Smooth muscle cell (in vitro differentiated cells): ENCODE measurements at regions not wholly inside any gene's neighbourhood (a gene's known extent, or its start where the extent isn't known, plus 50 kb on each side); places are given as distances from the start of the nearest gene placed in this dataset.

Source experiments
- DNase-seq: peaks from one replicate; lab custom pipeline; 2025; ENCODE audit not compliant: unreplicated experiment; lab: John Stamatoyannopoulos, UW
- H2AFZ ChIP-seq: fragments of 200-600 bp; sonication (generic); 2 replicates; pipeline ENCODE4 v1.6.0; 2016; ENCODE audit warnings: antibody characterized with exemption, low read depth, mild to moderate bottlenecking
- H3F3A ChIP-seq: fragments of 200-600 bp; sonication (generic); 2 replicates; pipeline ENCODE4 v1.6.0; 2017; ENCODE audit warnings: antibody characterized with exemption, low read depth
- H3K27ac ChIP-seq: fragments of 200-600 bp; sonication (generic); 2 replicates; pipeline ENCODE4 v1.5.1; 2016; ENCODE audit warnings: low read depth, mild to moderate bottlenecking
- H3K27me3 ChIP-seq: fragments of 200-600 bp; sonication (generic); 2 replicates; pipeline ENCODE4 v1.6.1; 2016; ENCODE audit warnings: low read depth, mild to moderate bottlenecking
- H3K36me3 ChIP-seq: fragments of 200-600 bp; sonication (generic); 2 replicates; pipeline ENCODE4 v1.5.1; 2016; ENCODE audit warnings: low read depth
- H3K4me1 ChIP-seq: fragments of 200-600 bp; sonication (generic); 2 replicates; pipeline ENCODE4 v1.5.1; 2016; ENCODE audit warnings: low read depth
- H3K4me2 ChIP-seq: fragments of 200-600 bp; sonication (generic); 2 replicates; pipeline ENCODE4 v1.6.0; 2016; ENCODE audit warnings: mild to moderate bottlenecking
- H3K4me3 ChIP-seq: fragments of 200-600 bp; sonication (generic); 2 replicates; pipeline ENCODE4 v1.5.1; 2016; ENCODE audit warnings: mild to moderate bottlenecking
- H3K79me2 ChIP-seq: fragments of 200-600 bp; sonication (generic); 2 replicates; pipeline ENCODE4 v1.6.0; 2016; ENCODE audit warnings: low read depth, mild to moderate bottlenecking
- H3K9ac ChIP-seq: fragments of 200-600 bp; sonication (generic); 2 replicates; pipeline ENCODE4 v1.6.0; 2016; ENCODE audit warnings: low read depth
- H3K9me3 ChIP-seq: fragments of 200-600 bp; sonication (generic); replicated peaks from 2 replicates; pipeline ENCODE4 v1.5.1; 2016; ENCODE audit warnings: low read depth
- H4K20me1 ChIP-seq: fragments of 200-600 bp; sonication (generic); 2 replicates; pipeline ENCODE4 v1.6.0; 2016; ENCODE audit warnings: low read depth
- WGBS: methylation state at CpG from one replicate; pipeline ENCODE4 v1.1.7; 2016; ENCODE audit warnings: low lambda C conversion rate; 5-methylcytosine and 5-hydroxymethylcytosine counted together
- TF ChIP-seq, protein P1 (sequence below): fragments of 200-600 bp; sonication (generic); IDR thresholded peaks from 2 replicates; pipeline ENCODE4 v1.5.1; 2017; ENCODE audit warnings: borderline replicate concordance, mild to moderate bottlenecking, antibody characterized with exemption; ENCODE audit not compliant: insufficient read depth, poor library complexity, severe bottlenecking

DNA sequence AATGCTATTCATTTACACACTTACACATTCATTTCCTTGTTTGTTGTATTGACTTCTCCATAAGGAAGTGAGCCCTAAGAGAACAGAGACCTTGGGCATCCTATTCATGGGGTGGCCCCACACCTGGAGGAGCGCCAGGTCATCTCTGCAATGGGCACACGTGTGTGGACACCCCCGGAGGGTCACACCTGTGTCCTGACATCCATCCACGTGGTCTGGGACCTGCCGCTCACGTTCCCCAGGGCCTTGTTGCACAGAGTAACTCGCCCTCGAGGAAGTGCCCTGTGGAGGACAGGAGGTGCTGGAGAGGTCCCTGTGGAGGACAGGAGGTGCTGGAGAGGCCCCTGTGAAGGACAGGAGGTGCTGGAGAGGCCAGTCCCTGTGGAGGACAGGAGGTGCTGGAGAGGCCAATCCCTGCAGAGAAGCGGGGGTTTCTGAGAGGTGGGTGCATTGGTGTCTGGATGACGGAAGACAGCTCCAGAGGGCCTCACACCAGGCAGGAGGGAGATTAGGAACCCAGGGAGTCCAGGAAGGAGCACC is 73.2 kb upstream of the GPC1 start:
- Histone ChIP-seq H2AFZ (no peak overlapping the region), H3K79me2 (no peaks in the 10 kb centered on the region), H3K9me3 (no peaks in the 10 kb centered on the region), H3K27me3 (no peaks in the 10 kb centered on the region), H3K4me2 (no peak overlapping the region), H3F3A (no peaks in the 10 kb centered on the region), H3K4me3 (no peak overlapping the region), H3K27ac (no peak overlapping the region), H3K36me3 (no peaks in the 10 kb centered on the region), H3K9ac (no peak overlapping the region), H3K4me1 (no peaks in the 10 kb centered on the region), H4K20me1 (no peaks in the 10 kb centered on the region)
- TF ChIP-seq, protein P1, sequence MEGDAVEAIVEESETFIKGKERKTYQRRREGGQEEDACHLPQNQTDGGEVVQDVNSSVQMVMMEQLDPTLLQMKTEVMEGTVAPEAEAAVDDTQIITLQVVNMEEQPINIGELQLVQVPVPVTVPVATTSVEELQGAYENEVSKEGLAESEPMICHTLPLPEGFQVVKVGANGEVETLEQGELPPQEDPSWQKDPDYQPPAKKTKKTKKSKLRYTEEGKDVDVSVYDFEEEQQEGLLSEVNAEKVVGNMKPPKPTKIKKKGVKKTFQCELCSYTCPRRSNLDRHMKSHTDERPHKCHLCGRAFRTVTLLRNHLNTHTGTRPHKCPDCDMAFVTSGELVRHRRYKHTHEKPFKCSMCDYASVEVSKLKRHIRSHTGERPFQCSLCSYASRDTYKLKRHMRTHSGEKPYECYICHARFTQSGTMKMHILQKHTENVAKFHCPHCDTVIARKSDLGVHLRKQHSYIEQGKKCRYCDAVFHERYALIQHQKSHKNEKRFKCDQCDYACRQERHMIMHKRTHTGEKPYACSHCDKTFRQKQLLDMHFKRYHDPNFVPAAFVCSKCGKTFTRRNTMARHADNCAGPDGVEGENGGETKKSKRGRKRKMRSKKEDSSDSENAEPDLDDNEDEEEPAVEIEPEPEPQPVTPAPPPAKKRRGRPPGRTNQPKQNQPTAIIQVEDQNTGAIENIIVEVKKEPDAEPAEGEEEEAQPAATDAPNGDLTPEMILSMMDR, result no peak
- DNase-seq, result no peak
- 84% methylated on average over 10 of the region's 10 CpGs for WGBS

DNA sequence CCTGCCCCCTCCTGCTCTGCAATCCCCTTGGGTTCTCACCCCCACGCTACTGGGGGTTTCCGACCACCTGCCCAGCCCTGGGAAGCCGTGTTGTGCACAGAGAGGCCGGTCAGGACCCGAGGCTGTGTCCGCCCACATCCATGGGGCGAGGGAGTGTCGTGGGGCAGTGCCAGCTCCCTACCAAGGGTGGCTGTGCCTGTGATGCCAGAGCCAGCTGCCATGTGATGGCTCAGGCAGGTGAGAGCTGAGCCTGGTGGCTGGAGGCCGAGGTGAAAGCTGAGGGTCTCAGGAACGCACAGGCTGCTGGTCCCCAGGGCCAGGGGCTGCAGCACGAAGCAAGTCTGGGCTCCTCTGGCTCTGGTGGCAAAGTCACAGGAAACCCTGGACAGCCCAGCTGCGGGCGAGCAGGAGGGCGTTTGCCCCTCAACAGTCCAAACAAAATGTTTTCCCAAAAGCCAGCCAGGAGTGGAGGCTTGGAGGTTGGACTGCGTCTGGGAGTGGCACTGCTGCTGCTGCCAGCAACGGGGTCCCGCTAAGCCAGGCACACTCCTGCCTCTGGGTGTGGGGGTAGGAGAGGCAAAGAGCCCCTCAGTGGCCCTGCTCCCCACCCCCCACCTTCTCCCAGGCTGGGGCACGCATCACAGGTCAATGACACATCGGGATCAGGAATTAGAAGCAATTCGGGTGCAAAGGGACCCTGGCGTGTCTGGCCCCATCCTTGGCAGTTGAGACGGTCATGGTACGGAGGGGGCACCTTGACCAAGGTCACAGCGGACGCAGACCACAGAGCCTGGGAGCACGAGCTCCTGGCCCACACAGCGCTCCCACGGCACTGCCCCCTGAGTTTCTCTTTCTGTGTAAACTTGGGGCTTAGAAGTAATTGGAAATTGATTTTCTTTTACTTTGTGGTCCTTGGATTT is 72.4 kb upstream of the GPC1 start:
- TF ChIP-seq, protein P1, result no peak
- no peak for DNase-seq
- Histone ChIP-seq H3K79me2 (no peaks in the 10 kb centered on the region), H3K9ac (no peak overlapping the region), H4K20me1 (no peaks in the 10 kb centered on the region), H3K9me3 (no peaks in the 10 kb centered on the region), H3K36me3 (no peaks in the 10 kb centered on the region), H2AFZ (no peak overlapping the region), H3K4me1 (no peaks in the 10 kb centered on the region), H3K4me2 (no peak overlapping the region), H3K27me3 (no peaks in the 10 kb centered on the region), H3K4me3 (no peak overlapping the region), H3K27ac (no peak overlapping the region), H3F3A (no peaks in the 10 kb centered on the region)
- WGBS, result 91% methylated on average over 27 of the region's 28 CpGs

DNA sequence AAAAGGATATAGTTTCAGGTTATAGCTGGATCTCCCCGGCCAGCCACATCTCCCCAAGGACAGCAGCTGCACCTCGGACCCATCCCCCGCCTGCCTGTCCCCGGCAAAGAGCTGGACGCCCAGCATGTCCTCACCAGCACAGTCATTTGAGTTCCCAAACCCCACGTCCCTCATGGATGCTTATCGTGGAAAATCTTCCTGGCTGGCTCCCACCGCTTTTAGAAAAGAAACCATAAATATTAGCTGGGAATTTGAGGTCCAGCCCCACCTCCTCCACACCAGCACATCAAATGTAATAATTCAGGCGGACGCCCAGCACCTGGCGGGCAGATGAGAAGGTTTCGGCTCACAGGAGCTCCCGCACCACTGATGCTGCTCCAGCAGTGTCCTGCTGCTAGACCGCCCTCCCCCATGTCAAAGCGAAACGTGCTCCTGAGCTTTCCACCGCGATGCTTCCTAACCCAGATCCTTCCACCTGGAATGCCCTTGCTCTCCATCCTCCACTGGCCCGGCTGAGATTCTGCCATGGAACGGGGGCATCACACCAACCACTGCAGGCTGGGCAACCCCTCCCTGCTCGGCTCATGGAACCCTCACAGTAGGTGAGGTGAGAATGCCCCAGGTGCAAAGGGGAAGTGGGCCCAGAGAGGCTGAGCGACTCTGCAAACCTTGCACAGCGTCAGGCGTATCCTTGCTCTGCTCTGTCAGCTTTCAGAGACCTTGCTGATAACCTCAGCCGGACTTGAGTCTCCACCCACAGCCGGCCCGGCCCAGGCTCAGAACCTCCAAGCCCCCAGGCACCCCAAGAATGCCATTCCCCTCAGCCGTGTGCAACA is 71.5 kb upstream of the GPC1 start:
- TF ChIP-seq, protein P1, result no peak
- H3K9me3 ChIP-seq, result no peaks in the 10 kb centered on the region
- H3F3A ChIP-seq, result no peaks in the 10 kb centered on the region
- H3K27me3 ChIP-seq, result no peaks in the 10 kb centered on the region
- no peak for DNase-seq
- no peaks in the 10 kb centered on the region for H3K4me1 ChIP-seq
- H3K79me2 ChIP-seq, result no peaks in the 10 kb centered on the region
- no peak overlapping the region for H2AFZ ChIP-seq
- no peak overlapping the region for H3K9ac ChIP-seq
- H3K36me3 ChIP-seq, result no peaks in the 10 kb centered on the region
- H3K27ac ChIP-seq, result no peak overlapping the region
- WGBS, result 92% methylated on average over 28 of the region's 28 CpGs
- no peak overlapping the region for H3K4me3 ChIP-seq
- no peak overlapping the region for H3K4me2 ChIP-seq
- H4K20me1 ChIP-seq, result no peaks in the 10 kb centered on the region
